ENCODE measurements at regions not wholly inside any gene's neighbourhood (a gene's known extent, or its start where the extent isn't known, plus 50 kb on each side); places are given as distances from the start of the nearest gene placed in this dataset.

DNA sequence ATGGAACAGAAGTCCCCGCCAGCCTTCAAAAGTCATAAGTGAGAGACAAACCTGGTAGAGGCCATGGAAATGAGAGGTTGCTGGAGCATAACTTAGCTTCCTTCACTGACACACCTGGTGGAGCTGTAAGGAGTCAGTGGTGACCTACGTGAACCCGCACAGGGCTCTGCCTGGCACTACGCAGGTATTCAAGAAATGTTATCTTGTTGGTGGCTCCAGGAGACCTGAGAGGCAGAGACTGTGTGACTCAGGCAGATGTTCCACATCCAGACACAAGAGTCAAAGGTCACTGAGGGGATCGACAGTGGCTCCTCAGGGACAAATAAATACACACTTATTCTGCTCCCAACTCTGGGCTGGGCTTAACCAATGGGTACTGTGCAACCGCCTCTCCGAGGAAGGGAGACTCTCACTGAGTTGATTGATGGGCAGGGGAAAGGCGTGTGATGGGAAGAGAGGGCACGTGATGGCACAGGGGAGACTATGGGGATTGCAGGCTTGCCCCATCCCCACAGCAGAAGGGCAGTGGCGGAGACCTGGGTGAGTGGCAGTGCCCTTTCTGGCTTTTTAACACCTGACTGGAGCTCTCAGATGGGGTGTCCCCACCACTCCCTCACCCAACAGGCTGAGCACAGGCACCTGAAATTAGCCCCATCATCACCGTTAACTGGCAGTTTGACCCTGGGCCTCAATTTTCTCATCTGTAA, 111.7 kb upstream of the SMAD3 start:
- Histone ChIP-seq H3K27ac (no peak overlapping the region), H3K4me3 (no peak overlapping the region)

DNA sequence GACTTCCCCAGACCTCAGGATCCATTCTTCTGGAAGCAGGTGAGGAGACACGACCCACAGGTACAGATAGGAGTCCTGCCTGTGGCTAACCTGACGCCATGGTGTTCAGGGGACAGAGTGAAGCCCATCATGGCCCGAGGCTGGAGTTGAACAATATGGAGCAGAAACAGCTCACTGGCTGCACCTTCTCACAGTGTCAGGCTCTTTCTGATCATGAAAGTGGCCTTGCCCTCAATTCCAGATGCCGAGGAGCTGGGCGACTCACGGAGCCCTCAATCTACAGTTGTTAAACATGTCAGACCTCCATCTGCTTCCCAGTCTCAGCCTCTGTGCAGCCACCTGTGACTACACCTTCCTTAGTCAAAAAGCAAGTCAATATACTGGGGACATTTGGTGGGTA, 110.8 kb upstream of the SMAD3 start:
- Histone ChIP-seq H3K4me3 (no peak overlapping the region), H3K27ac (no peak overlapping the region)

DNA sequence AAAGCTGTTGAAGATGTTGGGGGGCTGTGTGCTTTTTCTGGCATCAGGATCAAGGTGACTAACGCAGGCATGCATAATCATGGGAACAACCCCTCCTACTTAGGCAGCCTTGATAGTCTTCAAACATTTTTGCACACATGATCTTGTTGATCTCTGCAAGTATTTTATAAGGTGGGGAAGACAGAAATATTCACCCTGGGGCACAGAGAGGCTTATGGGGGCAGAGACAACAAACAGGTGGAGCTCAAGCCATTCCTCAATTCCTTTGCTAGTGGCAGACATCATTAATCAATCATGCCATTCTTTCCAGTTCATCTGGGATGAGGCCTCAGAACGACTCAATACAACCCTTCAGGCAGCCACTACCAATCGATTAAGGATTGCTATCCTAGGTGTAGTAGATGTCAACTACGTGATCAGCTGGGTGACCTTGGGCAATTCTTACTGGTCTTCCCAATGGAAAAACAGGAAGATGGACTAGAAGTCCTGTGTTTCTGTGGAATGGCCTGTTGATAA, 110.3 kb upstream of the SMAD3 start:
- Histone ChIP-seq H3K4me3 (no peak overlapping the region), H3K27ac (no peak overlapping the region)

DNA sequence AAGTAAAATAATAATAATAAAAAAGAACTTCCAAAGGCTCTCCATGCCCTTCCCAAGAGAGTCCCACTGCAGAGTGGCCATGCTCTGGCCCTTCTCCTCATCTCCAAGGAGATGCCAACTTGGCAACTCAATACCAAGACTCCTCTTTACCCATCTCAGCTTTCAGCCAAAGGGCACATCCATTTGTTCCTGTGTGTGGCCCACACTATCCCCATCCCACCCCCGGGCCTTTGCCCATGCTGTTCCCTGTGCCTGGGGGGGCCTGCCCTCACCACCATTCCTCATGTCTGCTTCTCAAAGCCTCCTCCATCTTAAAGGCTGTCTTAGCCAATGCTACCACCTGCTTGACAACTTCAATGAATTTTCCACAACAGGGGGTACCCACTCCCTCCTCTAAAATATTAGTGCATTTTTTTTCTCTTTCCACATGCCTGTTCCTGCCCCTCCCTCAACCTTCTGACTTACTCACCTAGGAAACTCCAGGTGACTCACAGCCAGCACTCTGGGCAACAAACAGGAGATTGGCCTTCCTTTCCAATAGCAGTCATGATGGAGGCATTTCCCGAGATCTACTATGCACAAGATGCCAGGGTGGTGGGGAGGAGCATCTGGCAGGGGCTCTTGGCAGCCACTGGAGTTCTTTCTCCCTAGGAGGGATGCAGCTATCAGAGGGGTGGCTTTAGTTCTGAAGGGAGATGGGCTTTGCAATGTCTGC, 109.4 kb upstream of the SMAD3 start:
- H3K4me3 ChIP-seq = no peak overlapping the region
- H3K27ac ChIP-seq = no peak overlapping the region

DNA sequence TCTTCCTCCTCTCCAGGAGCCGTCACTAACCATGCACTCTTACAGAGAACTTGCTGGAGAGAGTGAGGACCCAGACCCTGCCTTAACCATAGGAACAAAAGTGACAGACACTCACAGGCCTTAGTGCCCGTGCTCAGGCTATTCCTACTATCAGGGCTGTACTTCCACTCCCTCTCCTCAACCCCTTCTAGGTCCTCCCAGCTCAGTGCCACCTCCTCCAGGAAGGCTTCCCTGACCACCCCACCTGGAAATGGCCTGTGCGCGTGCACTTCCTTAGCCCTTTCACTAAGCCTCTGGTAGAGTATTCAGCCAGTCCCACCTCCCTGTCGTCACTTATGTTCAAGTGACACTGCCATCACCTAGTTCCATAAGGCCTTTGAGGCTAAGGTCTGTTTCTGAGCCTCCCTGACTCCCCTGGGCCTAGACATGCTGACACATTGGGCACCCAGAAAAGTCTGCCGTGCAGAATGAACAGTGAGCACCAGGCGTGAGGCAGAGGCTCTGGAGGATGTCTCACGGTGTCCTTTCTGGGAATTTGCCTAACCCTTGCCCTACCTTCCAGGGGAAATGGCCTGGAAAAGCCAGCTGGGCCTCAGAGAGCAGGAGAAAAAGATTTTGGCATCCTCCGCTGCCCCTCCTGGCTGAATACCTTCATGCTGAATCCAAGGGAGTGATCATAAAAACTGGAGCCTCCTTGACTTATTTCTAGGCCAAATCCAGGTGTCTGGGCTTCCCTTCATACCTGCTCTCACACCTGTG, 108.6 kb upstream of the SMAD3 start:
- H3K27ac ChIP-seq = no peak overlapping the region
- no peak overlapping the region for H3K4me3 ChIP-seq

DNA sequence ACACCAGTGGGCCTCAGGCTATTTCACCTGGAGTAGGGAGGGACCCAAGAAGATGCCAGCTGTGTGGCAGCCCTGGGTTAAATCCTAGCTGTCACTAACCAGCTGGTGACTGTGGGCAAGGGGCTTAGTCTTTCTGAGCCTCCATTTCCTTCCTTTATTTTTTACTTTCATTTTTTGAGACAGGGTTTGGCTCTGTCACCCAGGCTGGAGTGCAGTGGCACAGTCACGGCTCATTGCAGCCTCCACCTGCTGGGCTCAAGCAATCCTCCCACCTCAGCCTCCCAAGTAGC, 108.0 kb upstream of the SMAD3 start:
- H3K27ac ChIP-seq = no peak overlapping the region

DNA sequence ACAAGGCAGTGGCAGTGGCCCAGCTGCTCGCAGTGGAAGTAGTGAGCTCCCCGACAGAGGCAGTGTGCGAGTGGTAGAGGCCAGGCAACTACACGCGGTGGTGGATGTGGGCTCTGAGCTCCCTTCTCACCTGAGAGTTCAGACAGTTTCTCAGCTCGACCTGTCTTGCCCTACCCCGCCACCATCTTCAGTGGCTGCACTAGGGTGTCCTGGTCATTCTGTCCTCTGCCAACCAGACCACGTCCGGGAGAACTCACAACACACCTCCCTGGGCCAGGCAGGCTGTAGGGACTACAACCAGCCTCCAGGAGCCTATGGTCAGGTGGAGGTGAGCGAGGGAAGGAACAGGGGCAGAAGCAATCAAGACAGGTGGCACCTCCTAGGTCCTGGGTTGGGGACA, 106.3 kb upstream of the SMAD3 start:
- no peak overlapping the region for H3K27ac ChIP-seq

More for the DNA sequence above, 108.0 kb upstream of the SMAD3 start:
- no peak overlapping the region for H3K4me3 ChIP-seq

DNA sequence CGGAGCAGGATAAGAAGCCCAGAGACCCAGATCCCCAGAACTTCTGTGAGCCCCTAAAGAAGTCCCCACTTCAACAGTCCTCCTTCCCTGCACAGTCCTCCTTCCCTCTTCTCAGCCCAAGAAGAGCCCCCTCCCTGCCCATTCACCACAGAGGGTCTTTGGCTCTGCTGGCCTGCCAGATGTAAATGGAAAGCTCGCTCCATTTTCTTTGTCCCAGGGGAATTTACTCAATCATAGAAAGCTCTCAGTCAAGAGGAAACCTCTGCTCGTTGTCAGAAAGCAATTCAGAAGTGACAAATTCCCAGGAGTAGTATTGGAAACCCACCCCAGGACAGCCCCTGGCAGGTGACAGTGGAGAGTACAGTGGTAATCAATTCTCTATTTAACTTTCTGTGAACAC, 105.5 kb upstream of the SMAD3 start:
- Histone ChIP-seq H3K27ac (no peak overlapping the region), H3K4me3 (no peak overlapping the region)

More for the DNA sequence above, 106.3 kb upstream of the SMAD3 start:
- no peak overlapping the region for H3K4me3 ChIP-seq

DNA sequence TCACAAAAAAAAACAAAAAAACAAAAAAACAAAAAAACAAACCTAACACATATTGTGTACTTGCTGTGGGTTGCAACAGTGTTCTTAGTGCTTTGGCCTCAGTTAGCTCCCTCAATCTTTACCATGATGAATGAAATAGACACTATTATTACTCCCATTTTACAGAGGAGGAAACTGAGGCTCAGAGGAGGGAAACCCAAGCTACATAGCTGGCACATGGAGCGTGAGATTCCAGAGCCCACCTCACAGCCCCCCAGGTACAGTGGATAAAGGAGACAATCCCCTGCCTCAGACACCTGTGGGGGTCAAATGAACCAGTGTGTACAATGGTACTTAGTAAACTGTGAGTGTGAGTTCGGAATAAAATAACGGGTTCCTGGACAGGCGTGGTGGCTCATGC, 104.9 kb upstream of the SMAD3 start:
- Histone ChIP-seq H3K27ac (no peak overlapping the region), H3K4me3 (no peak overlapping the region)

DNA sequence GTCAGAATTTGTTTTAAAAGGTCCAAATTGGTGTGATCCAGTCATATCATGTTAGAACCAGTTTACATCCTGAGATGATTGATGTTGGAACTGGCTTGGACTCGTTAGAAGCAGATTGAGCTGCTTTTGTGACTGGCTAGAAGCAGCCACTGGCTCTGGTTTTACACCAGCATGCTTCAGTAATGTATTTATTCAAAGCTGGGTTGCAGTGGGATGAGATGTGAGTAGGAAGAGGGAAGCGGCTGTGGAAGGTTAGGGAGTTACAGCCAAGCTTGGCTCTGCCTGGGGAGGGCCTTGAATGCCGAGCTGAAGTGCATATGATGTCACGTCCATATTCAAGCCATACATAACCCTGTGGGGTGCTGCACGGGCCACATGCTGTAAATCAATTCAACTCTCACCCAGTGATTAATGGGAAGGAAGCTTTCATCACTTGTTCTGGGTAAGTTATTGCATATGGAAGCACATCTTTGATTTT, 104.0 kb upstream of the SMAD3 start:
- no peak overlapping the region for H3K4me3 ChIP-seq
- H3K27ac ChIP-seq = no peak overlapping the region

DNA sequence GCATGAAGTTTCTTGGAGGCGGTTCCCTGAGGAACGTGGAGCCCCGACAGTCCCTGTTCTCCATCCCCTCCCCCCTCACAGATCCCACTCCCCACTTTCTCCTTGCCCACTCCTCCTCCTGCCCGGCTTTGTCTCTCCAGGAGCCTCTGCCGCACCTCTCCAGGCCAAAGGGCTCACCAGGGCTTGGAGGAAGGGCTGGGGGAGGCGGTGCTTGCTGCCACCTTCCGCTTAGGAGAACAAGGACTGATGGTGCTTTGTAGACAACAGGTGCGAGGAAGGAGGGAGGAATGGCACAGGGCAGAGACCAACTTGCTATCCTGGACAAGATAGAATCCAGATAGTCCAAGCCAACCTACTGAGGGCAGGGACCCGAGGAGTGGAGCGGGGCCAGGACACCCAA, 103.5 kb upstream of the SMAD3 start:
- H3K4me3 ChIP-seq = no peak overlapping the region
- H3K27ac ChIP-seq = no peak overlapping the region

DNA sequence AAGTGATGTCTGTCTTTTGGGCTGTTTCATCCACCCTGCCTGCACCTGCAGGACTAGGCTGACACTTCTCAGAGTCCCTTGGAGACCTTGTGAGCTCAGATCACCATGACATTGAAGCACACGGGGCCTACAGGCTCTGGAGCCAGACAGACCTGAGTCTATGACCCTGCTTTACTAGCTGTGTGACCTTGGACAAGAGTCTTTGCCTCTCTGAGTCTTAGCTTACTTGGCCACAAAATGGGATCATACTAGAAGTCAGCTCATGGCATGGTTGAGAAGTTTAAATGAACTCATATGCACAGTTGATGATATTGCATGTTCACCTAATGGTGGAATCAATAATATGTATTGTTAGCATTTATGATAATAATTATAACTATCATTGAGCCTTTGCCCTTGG, 102.9 kb upstream of the SMAD3 start:
- H3K4me3 ChIP-seq = no peak overlapping the region

DNA sequence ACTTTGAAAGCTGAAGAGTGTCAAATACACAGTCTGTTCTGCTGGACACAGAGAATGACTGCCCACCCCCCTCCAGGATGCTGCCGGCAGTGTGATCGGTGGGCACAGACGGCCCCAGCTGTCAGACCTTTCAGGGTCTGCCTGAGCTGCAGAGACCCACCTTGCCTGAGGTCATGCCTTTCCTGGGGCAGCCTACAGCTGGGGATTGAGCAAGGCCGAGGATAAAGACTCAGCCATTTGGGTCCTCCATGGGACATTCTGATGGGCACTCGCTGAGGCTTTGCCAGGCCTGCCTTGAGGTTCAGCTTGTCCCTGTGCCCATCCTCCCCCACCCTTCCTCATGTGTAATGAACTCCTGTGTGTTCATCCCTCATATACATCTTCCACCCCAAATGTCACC, 102.3 kb upstream of the SMAD3 start:
- Histone ChIP-seq H3K27ac (peak overlapping the region in 1 of 21 experiments; percentile 5), H3K4me3 (no peak overlapping the region)

More for the DNA sequence above, 102.9 kb upstream of the SMAD3 start:
- H3K27ac ChIP-seq = no peak overlapping the region

DNA sequence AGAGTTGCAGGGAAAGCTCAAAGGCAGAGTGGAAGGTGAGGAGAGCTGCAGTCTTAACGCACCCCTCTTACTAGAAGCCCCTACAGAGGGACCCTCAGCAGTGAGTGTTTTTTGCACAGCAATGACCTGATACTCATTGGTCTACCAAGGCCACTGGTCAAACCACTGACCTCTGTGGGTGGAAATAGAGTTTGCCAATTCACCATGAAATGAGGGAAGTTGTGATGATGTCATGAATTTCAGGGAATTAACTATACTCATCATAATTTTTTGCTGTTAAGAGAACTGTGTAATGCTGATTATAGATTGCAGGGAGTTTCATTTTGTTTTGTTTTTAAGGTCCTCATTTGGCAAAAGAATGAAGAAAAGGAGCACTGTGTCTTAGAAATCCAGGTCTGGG, 101.7 kb upstream of the SMAD3 start:
- H3K4me3 ChIP-seq = no peak overlapping the region
- H3K27ac ChIP-seq = peak overlapping the region in 1 of 21 experiments; percentile 5

DNA sequence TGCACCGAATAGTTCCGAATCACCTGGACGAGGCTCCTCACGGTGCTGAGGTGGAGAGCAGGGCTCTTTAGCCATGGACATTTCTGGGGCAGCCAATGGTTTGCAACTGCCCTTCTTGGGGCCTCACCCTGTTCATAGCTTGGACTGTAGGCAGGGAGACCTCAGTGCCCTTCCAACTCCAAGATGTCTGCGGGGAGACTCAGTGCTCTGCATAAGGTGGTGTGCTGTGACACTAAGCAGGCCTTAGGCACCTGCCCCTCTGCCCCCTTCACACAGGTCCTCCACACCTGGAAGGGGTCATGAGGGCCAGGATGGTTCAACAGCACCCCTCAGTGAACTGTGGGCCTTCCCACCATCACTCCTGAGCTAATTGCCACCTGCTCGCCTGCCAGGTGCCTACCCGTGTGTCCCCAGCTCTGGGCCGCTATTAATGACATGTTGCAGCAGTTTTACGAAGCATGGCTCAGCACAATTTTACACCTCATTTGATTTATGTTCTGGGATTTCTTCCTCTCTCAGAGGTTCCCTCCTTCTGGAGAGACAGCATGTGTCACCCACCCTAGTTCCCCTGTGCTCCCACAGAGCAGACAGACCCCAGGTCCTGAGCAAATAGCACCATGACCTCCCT, 101.2 kb upstream of the SMAD3 start:
- Histone ChIP-seq H3K27ac (no peak overlapping the region), H3K4me3 (no peak overlapping the region)

DNA sequence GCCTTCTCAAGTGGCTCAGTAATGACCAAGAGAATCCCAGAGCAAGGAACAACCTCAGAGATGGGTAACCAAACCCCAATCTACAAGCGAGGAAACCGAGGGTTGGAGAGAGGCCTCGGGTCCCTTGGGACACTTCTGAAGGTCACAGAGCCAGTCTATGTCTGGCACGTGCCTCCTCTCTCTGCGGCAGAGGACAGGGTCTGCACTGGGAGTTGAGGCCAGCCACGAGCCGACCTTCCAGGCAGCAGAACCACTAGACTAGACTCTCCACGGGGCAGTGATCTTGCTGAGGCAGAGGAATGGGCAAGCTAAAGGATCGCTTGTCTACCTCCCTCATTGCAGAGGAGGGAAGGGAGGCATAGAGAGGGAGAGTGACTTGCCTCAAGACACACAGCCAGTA, 100.6 kb upstream of the SMAD3 start:
- Histone ChIP-seq H3K27ac (no peak overlapping the region), H3K4me3 (no peak overlapping the region)

DNA sequence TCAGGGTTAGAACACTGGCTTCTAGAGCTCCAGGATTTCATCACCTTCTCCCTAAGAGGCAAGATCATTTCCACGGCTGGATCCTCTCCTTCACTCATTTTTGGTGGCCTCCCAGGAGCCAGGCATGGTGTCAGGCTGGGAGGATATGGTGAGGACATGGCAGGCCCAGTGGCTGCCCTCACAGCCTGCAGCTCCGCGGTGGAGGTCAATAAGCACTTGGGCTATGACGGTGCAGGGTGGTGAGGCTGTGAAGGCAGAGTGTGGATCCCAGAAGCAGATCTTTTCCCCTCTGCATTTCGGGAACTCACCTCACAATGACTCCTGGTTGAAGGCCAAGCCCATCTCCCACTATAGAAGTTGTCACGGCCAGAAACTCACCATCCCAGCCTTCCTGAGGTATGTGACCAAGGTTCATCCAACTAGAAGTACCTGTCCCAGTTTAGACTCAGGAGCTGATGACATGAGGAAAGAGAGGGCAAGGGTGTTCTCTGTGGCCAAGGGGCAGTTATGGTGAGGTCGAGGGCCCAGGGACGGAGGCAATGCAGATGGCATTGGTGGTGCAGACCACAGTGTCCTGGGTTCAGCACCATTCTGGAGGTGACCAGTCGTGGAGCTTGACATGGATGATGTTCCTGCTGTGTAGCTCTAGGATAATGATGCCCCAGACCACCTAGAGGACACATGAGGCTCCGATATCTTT, 100.1 kb upstream of the SMAD3 start:
- Histone ChIP-seq H3K4me3 (no peak overlapping the region), H3K27ac (no peak overlapping the region)

DNA sequence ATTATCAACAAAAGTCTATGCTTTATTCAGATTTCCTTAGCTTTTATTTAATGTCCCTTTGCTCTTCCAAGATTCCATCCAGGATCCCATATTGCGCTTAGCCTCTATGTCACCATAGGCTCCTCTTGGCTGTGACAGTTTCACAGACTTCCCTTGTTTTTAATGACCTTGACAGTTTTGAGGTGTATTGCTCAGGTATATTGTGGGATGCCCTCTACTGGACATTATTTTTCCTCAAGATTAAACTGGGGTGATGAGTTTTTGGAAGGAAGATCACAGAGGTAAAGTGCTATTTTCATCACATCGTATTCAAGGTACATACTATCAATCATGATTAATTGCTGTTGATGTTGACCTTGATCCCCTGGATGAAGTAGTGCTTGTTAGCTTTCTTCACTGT, 99.1 kb upstream of the SMAD3 start:
- no peak overlapping the region for H3K27ac ChIP-seq
- no peak overlapping the region for H3K4me3 ChIP-seq

DNA sequence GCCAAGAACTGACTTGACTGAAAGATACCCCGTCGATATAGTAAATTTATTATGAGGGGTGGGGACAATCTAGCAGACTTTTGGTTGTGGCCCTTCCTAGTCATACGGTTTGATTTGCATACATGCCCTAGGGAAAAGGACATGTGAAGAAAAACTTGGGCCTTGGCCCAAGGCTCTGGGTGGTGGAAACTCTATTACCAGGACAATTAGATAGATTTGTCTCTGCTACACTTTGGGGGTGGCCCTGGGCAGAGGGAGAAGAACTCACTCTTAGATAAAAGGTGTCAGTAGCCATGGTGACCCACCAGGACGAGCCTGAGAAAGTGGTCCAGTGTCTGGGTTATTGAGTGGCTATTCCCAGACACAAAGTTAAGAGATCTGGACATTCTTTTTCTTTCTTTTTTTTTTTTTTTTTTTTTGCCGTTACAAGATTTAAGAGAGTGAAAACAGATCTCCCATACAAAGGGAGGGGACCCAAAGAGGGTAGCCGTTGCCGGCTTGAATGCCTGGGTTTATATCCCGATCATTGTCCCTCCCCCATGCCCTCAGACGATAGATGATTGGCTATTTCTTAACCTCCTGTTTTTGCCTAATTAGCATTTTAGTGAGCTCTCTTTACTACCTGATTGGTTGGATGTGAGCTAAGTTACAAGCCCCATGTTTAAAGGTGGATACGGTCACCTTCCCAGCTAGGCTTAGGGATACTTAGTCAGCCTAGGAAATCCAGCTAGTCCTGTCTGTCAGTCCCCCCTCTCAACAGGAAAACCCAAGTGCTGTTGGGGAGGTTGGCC, 96.4 kb upstream of the SMAD3 start:
- Histone ChIP-seq H3K27ac (no peak overlapping the region), H3K4me3 (no peak overlapping the region)
